Stomach (tissue), 4 donors: ENCODE measurements at regions not wholly inside any gene's neighbourhood (a gene's known extent, or its start where the extent isn't known, plus 50 kb on each side); places are given as distances from the start of the nearest gene placed in this dataset.

Source experiments
- CTCF ChIP-seq, 7 experiments: fragments of 450-650 bp in 4 of 7; fragments of 200-600 bp in 3 of 7; sonication (generic) in 3 of 7; IDR thresholded peaks; one replicate each; pipeline ENCODE4 v1.5.1; 2016 to 2019; ENCODE audit warnings: antibody characterized with exemption in 7 of 7, control low read depth in 2 of 7, mild to moderate bottlenecking in 1 of 7
- POLR2AphosphoS5 ChIP-seq, 3 donors: sonication (generic); formaldehyde crosslinking; IDR thresholded peaks; one replicate each; pipeline ENCODE4 v1.6.1; 2016; ENCODE audit warnings: antibody characterized with exemption in 3 of 3

- TF ChIP-seq CTCF (IDR thresholded peaks at IDR 0.05), result no peak
- no peak for TF ChIP-seq POLR2AphosphoS5 (IDR thresholded peaks at IDR 0.05)
Measured at GRCh38 chr11:90874986-90875385, 652.1 kb upstream of the CHORDC1 start.
